Common myeloid progenitor, CD34-positive (primary cell): ENCODE measurements at regions not wholly inside any gene's neighbourhood (a gene's known extent, or its start where the extent isn't known, plus 50 kb on each side); places are given as distances from the start of the nearest gene placed in this dataset.

ENCODE experiments used
- CTCF ChIA-PET: fragments of 350-600 bp; sonication (Branson Sonifier 250); formaldehyde crosslinking; loops from one replicate; lab custom pipeline; 2021; ENCODE audit warnings: antibody characterized with exemption; lab: Charles Lee
- POLR2A ChIA-PET: fragments of 350-600 bp; sonication (Branson Sonifier 250); formaldehyde crosslinking; loops from one replicate; lab custom pipeline; 2021; ENCODE audit warnings: antibody characterized with exemption; lab: Charles Lee
- DNase-seq, 3 donors: peaks; one replicate each; pipeline versions ENCODE4 v3.0.0 to v3.0.0-alpha.2; 2013
- H3K27ac ChIP-seq, 2 experiments: 1 replicate in 1 of 2; 2 replicates in 1 of 2; pipeline ENCODE4 v1.7.0; 2013; ENCODE audit warnings: inconsistent platforms in 2 of 2, low read length in 2 of 2, mild to moderate bottlenecking in 2 of 2, low read depth in 1 of 2, moderate library complexity in 1 of 2; ENCODE audit not compliant: severe bottlenecking in 2 of 2, insufficient read depth in 1 of 2, poor library complexity in 1 of 2
- H3K27me3 ChIP-seq, 5 experiments: replicated peaks in 2 of 5; 1 replicate in 3 of 5; 2 replicates in 2 of 5; pipeline versions ENCODE4 v1.6.1 to v1.7.0; 2013; ENCODE audit warnings: low read length in 4 of 5, mild to moderate bottlenecking in 2 of 5, moderate library complexity in 2 of 5, inconsistent platforms in 1 of 5; ENCODE audit not compliant: insufficient read depth in 5 of 5, control insufficient read depth in 4 of 5
- H3K36me3 ChIP-seq, 4 experiments: 1 replicate in 2 of 4; 2 replicates in 2 of 4; pipeline versions ENCODE4 v1.6.1 to v1.7.0; 2013; ENCODE audit warnings: low read length in 3 of 4, control low read depth in 1 of 4, mild to moderate bottlenecking in 1 of 4; ENCODE audit not compliant: control insufficient read depth in 4 of 4, insufficient read depth in 4 of 4
- H3K4me1 ChIP-seq, 4 experiments: 1 replicate in 3 of 4; 2 replicates in 1 of 4; pipeline versions ENCODE4 v1.6.1 to v1.7.1; 2013; ENCODE audit warnings: low read length in 3 of 4, mild to moderate bottlenecking in 3 of 4, control low read depth in 1 of 4, inconsistent platforms in 1 of 4, moderate library complexity in 1 of 4; ENCODE audit not compliant: control insufficient read depth in 4 of 4, insufficient read depth in 4 of 4; ENCODE audit errors: control extremely low read depth in 1 of 4
- H3K4me3 ChIP-seq, 7 experiments: 1 replicate in 4 of 7; 2 replicates in 3 of 7; pipeline versions ENCODE4 v1.5.1 to v1.7.0; 2013; ENCODE audit warnings: mild to moderate bottlenecking in 7 of 7, low read length in 6 of 7, moderate library complexity in 6 of 7, inconsistent platforms in 2 of 7, low read depth in 2 of 7, control low read depth in 1 of 7; ENCODE audit not compliant: insufficient read depth in 4 of 7, control insufficient read depth in 1 of 7; ENCODE audit errors: extremely low read depth in 1 of 7
- H3K9me3 ChIP-seq, 5 experiments: 1 replicate in 4 of 5; 2 replicates in 1 of 5; pipeline versions ENCODE4 v1.6.1 to v1.7.1; 2013; ENCODE audit warnings: low read length in 4 of 5, mild to moderate bottlenecking in 2 of 5, inconsistent platforms in 1 of 5, low read depth in 1 of 5, moderate library complexity in 1 of 5; ENCODE audit not compliant: control insufficient read depth in 4 of 5, insufficient read depth in 2 of 5; ENCODE audit errors: control extremely low read depth in 1 of 5
- WGBS: methylation state at CpG from one replicate; pipeline ENCODE4 v1.1.5; 2013; ENCODE audit not compliant: insufficient coverage; 5-methylcytosine and 5-hydroxymethylcytosine counted together

DNA sequence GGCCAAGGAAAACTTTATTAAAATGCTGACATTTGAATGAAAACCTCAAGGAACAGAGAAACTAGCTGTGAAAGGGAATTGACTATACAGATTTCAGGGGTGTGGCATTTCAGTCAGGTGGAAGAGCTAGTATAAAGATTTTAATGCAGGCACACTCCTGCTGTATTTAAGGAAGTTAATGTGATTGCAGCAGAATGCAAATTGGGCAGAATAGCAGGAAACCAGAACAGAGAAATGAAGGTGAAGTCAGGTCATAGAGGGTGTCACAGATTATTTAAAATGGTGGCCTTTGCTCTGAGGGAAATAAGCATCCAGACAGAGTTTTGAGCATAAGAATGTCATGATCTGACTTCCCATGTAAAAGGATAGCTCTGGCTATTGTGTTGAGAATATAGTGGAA, 898.1 kb upstream of the WWC1 start:
- H3K4me1 ChIP-seq = no peaks in the 10 kb centered on the region
- no peak overlapping the region for H3K4me3 ChIP-seq
- DNase-seq = no peak
- H3K9me3 ChIP-seq = no peaks in the 10 kb centered on the region
- no peak overlapping the region for H3K27ac ChIP-seq
- ChIA-PET POLR2A (no interaction called here), CTCF (no interaction called here)
- no peaks in the 10 kb centered on the region for H3K36me3 ChIP-seq
- H3K27me3 ChIP-seq = no peaks in the 10 kb centered on the region

DNA sequence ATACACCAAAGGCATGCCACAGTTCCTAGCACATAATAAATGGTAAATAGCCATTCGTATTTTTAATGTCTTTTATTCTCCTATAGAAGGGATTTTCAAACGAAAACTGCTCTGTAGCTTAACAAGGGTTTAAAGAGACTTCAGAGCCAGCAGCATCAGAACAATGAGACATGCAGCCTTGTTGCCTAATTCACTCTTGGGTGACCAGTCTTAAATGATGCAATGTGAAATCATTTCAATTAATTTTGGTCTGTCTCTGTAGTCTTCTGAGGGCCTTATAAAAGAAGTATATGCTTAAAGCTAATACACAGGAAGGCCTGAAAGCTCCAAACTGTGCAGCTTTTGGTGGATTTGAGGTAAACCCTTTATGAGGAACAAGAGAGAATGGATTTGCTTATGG, 888.8 kb upstream of the WWC1 start:
- ChIA-PET POLR2A (no interaction called here), CTCF (no interaction called here)
- Histone ChIP-seq H3K36me3 (no peaks in the 10 kb centered on the region), H3K4me3 (no peak overlapping the region), H3K4me1 (no peaks in the 10 kb centered on the region), H3K27me3 (no peaks in the 10 kb centered on the region), H3K27ac (no peak overlapping the region), H3K9me3 (no peaks in the 10 kb centered on the region)
- WGBS = 100% methylated on average over 2 of the region's 2 CpGs
- no peak for DNase-seq

DNA sequence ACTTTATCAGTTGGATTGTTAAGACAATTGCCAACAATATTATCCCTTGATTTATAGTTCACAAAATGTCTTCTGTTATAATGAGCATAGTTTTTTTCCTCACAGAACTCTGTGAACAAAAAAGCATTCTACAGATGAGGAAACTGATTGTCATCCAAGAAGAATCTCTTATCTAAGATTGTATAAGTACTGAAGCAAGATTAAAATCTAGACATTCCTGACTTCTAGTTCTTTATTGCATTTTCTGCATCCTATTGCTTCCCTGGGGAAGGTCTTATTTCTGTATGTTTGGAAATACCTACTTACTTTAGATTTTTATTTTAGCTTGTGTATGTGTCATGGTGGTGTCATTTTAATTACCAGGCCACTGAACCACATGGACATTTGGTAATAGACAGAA, 884.9 kb upstream of the WWC1 start:
- no peaks in the 10 kb centered on the region for H3K36me3 ChIP-seq
- no peak for DNase-seq
- CTCF ChIA-PET = no interaction called here
- H3K4me1 ChIP-seq = no peaks in the 10 kb centered on the region
- H3K9me3 ChIP-seq = no peaks in the 10 kb centered on the region
- POLR2A ChIA-PET = no interaction called here
- no peak overlapping the region for H3K27ac ChIP-seq
- H3K27me3 ChIP-seq = no peaks in the 10 kb centered on the region
- H3K4me3 ChIP-seq = no peak overlapping the region

DNA sequence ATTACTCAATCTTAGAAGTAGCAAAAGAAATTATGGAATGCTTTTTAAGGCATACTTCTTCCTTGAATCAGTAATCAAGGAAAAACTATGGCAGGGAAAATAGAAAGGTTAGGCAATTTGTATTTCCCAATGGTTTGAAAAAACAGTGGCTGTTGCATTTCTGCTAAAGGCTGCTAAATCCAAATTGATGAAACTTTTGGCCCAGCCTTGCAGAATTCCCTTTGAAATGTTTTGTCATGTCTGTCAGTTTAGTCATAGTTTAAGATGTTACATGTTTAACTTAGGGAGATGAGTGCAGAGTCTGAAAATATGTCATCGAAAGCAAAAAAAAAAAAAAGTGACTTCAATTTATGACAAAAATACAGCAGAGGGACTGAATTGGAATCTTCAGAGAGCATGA, 878.9 kb upstream of the WWC1 start:
- DNase-seq = no peak
- WGBS = no CpG with 5 or more reads among the region's 1 CpG
- Histone ChIP-seq H3K9me3 (no peaks in the 10 kb centered on the region), H3K36me3 (no peaks in the 10 kb centered on the region), H3K4me3 (no peak overlapping the region), H3K27ac (no peak overlapping the region), H3K4me1 (no peaks in the 10 kb centered on the region), H3K27me3 (no peaks in the 10 kb centered on the region)
- ChIA-PET POLR2A (no interaction called here), CTCF (no interaction called here)

DNA sequence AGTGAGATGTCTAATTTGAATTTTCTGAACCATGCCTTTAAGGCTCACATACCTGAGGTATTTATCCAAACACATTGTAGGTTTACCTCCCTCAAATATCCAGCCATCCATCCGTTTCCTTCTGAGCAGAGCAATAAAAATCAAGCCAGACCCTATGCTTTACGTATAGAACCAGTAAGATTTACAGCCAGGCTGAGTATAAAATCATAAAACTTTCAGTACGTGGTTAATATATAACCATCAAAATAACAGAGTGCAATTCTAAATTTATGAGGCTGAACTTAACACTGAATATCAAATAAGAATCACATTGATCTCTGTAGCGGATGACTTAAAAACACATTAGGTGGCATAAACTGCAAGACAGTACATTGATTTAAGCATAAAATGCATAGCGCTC, 877.9 kb upstream of the WWC1 start:
- H3K27ac ChIP-seq = no peak overlapping the region
- H3K27me3 ChIP-seq = no peaks in the 10 kb centered on the region
- H3K4me1 ChIP-seq = no peaks in the 10 kb centered on the region
- POLR2A ChIA-PET = no interaction called here
- no peaks in the 10 kb centered on the region for H3K9me3 ChIP-seq
- H3K36me3 ChIP-seq = no peaks in the 10 kb centered on the region
- 100% methylated on average over 1 of the region's 5 CpGs for WGBS
- DNase-seq = no peak
- no peak overlapping the region for H3K4me3 ChIP-seq
- CTCF ChIA-PET = no interaction called here

DNA sequence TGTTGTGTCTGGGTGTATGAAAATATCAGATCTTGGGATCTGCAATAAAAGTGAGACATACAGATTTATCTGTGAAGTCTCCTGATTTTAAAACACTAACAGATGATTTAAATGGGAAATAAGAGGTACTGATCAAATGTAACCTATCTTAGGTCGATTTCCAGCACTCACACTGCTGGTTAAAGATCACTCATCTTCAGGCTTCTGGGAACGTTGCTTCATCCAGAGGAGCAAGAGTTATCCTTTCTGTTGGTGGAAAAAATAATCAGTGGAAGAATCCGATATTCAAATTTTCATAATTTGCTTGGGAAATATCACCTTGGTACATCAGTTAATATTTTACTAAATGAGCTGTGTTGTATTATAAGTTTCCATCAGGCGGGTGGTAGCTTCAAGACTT, 876.8 kb upstream of the WWC1 start:
- no peaks in the 10 kb centered on the region for H3K36me3 ChIP-seq
- no peaks in the 10 kb centered on the region for H3K27me3 ChIP-seq
- H3K4me3 ChIP-seq = no peak overlapping the region
- WGBS = no CpG with 5 or more reads among the region's 4 CpGs
- DNase-seq = no peak
- no peaks in the 10 kb centered on the region for H3K4me1 ChIP-seq
- no peak overlapping the region for H3K27ac ChIP-seq
- ChIA-PET CTCF (no interaction called here), POLR2A (no interaction called here)
- H3K9me3 ChIP-seq = no peaks in the 10 kb centered on the region

DNA sequence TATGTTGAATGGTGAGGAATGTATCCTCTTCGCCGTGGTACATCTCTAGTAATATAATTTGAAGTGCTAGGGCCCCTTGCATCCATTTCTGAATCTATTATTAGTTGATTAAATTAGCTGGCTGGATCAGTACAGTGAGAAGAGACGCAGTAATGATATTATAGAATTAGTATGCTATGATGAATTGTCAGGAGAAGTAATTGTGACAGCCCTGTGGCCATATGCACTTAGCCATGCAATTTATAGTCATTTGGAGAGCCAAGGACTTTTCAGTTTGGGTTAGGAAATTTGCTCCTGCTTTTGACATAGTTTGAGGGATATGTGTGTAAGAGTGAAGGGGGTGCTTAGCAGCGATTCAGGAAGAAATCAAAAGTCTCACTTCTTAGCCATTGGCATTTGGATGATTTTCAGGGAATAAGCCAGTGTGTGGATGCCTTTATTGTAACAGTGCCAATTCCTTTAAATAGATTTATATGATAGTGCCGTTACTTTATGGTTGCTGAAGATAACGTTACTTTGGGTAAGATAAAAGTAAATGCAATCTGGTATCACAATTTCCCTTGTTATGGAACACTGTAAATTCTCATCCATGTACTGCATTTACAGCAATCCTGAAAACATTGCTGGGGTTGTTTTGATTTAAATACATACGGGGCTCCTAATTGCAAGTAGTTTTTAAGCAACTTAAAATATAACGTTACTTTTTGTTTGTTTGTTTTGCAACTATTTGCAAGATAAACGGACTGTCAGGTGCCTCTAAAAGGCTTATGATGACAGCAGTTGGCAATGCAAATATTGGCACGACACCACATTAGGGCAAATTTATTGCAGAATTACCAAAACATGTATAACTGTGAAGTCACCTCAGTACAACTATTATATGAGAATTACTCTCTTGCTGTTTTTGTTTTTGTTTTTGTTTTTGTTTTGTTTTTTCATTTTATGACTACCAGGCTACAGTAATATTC, 875.4 kb upstream of the WWC1 start:
- no peak for DNase-seq
- no peaks in the 10 kb centered on the region for H3K36me3 ChIP-seq
- H3K27me3 ChIP-seq = no peaks in the 10 kb centered on the region
- POLR2A ChIA-PET = no interaction called here
- no peak overlapping the region for H3K27ac ChIP-seq
- H3K9me3 ChIP-seq = no peaks in the 10 kb centered on the region
- no peaks in the 10 kb centered on the region for H3K4me1 ChIP-seq
- CTCF ChIA-PET = no interaction called here
- 83% methylated on average over 4 of the region's 10 CpGs for WGBS
- H3K4me3 ChIP-seq = no peak overlapping the region
